H1 (cell line): ENCODE measurements at regions not wholly inside any gene's neighbourhood (a gene's known extent, or its start where the extent isn't known, plus 50 kb on each side); places are given as distances from the start of the nearest gene placed in this dataset.

Source experiments
- ATF3 ChIP-seq: IDR thresholded peaks from 2 replicates; pipeline ENCODE4 v1.6.1; 2011; ENCODE audit warnings: low read depth, mild to moderate bottlenecking, low read length; ENCODE audit not compliant: insufficient read depth
- JUND ChIP-seq: IDR thresholded peaks from 2 replicates; pipeline ENCODE4 v1.6.1; 2011; ENCODE audit warnings: mild to moderate bottlenecking, improper control_type of control experiment, low read length
- MAFK ChIP-seq: IDR thresholded peaks from 2 replicates; pipeline ENCODE4 v1.6.1; 2012; ENCODE audit warnings: low read depth, mild to moderate bottlenecking, improper control_type of control experiment, low read length
- NANOG ChIP-seq: IDR thresholded peaks from 2 replicates; pipeline ENCODE4 v1.6.1; 2011; ENCODE audit warnings: low read length, low read depth, mild to moderate bottlenecking, inconsistent platforms; ENCODE audit not compliant: insufficient read depth, poor library complexity, severe bottlenecking
- SP1 ChIP-seq: IDR thresholded peaks from 2 replicates; pipeline ENCODE4 v1.6.1; 2011; ENCODE audit warnings: low read depth, low read length

- TF ChIP-seq ATF3 = no peak
- TF ChIP-seq NANOG = no peak
- no peak for TF ChIP-seq MAFK
- no peak for TF ChIP-seq JUND
- TF ChIP-seq SP1 = no peak
- TF ChIP-seq, all 59 proteins: peak for 0
Measured at GRCh38 chr10:131815266-131816156, 85.3 kb upstream of the PPP2R2D start (continued).
